HCT116 (cell line): ENCODE measurements at regions not wholly inside any gene's neighbourhood (a gene's known extent, or its start where the extent isn't known, plus 50 kb on each side); places are given as distances from the start of the nearest gene placed in this dataset.

Experiments
- ATAC-seq: fragments of 200-7000 bp; cut with Tn5 transposase; 2 replicates; pipeline ENCODE4 v1.9.1; 2020; ENCODE audit warnings: mild to moderate bottlenecking, moderate library complexity
- BruUV-seq: library from RNA; stranded (reverse); fragments of 400-500 nt; replicated peaks from 2 replicates; lab custom pipeline; 2021; lab: Mats Ljungman, UMichigan
- CTCF ChIA-PET: fragments of 300-600 bp; sonication (Branson Sonifier 250); formaldehyde crosslinking; loops from one replicate; lab custom pipeline; 2021; ENCODE audit warnings: antibody characterized with exemption; lab: Charles Lee
- POLR2A ChIA-PET: fragments of 300-600, 350-600 bp; sonication (Branson Sonifier 250); formaldehyde crosslinking; loops from one replicate; lab custom pipeline; 2021; ENCODE audit warnings: antibody characterized with exemption; lab: Charles Lee
- RAD21 ChIA-PET, 2 experiments: fragments of 300-600 bp; sonication (Branson Sonifier 250); formaldehyde crosslinking; loops; one replicate each; lab custom pipeline; 2023; ENCODE audit warnings: low total read pairs in 2 of 2; ENCODE audit not compliant: uncharacterized antibody in 2 of 2, unreplicated experiment in 2 of 2, low non-redundant PET in 1 of 2; lab: Charles Lee
- DNase-seq: peaks from one replicate; pipeline ENCODE4 v3.0.0-alpha.2; 2010; ENCODE audit warnings: low read depth, low spot score
- H2AFZ ChIP-seq: fragments of 200-600 bp; shearing (Covaris generic), sonication (generic); 2 replicates; pipeline ENCODE4 v1.6.1; 2017; ENCODE audit warnings: low read depth, mixed run types, mixed read lengths, antibody characterized with exemption, low read length; ENCODE audit not compliant: poor library complexity, severe bottlenecking
- H3K27ac ChIP-seq: 2 replicates; pipeline ENCODE4 v1.5.1; 2012; ENCODE audit warnings: low read depth, low read length
- H3K27me3 ChIP-seq: fragments of 200-600 bp; sonication (generic); 2 replicates; pipeline ENCODE4 v1.6.1; 2016; ENCODE audit warnings: mixed run types, low read length, mixed read lengths; ENCODE audit not compliant: insufficient read depth
- H3K36me3 ChIP-seq, 2 experiments: fragments of 200-500 bp in 1 of 2; fragments of 200-600 bp in 1 of 2; sonication (Bioruptor generic) in 1 of 2; sonication (generic) in 1 of 2; 2 replicates each; pipeline versions ENCODE4 v1.5.1 to v1.6.1; 2014 to 2016; ENCODE audit warnings: low read length in 2 of 2, inconsistent platforms in 1 of 2, mixed read lengths in 1 of 2, mixed run types in 1 of 2; ENCODE audit not compliant: insufficient read depth in 2 of 2, control insufficient read depth in 1 of 2
- H3K4me1 ChIP-seq, 2 experiments: fragments of 200-600 bp in 1 of 2; sonication (generic) in 1 of 2; 2 replicates each; pipeline versions ENCODE4 v1.5.1 to v1.6.1; 2012 to 2017; ENCODE audit warnings: low read length in 2 of 2, inconsistent platforms in 1 of 2, mild to moderate bottlenecking in 1 of 2, mixed read lengths in 1 of 2, mixed run types in 1 of 2, moderate library complexity in 1 of 2; ENCODE audit not compliant: insufficient read depth in 2 of 2, control insufficient read depth in 1 of 2
- H3K4me2 ChIP-seq: fragments of 200-600 bp; sonication (generic); 2 replicates; pipeline ENCODE4 v1.6.1; 2017; ENCODE audit warnings: mixed run types, low read length, mixed read lengths
- H3K4me3 ChIP-seq, 2 experiments: fragments of 200-600 bp in 1 of 2; sonication (generic) in 1 of 2; replicated peaks in 1 of 2; 2 replicates each; pipeline ENCODE4 v1.5.1; 2011 to 2016; ENCODE audit warnings: low read length in 2 of 2, control low read depth in 1 of 2, low read depth in 1 of 2, mild to moderate bottlenecking in 1 of 2, mixed read lengths in 1 of 2, mixed run types in 1 of 2
- H3K79me2 ChIP-seq: fragments of 200-600 bp; sonication (generic); 2 replicates; pipeline ENCODE4 v1.6.1; 2017; ENCODE audit warnings: mild to moderate bottlenecking, mixed run types, low read length, moderate library complexity, mixed read lengths; ENCODE audit not compliant: insufficient read depth
- H3K9ac ChIP-seq: fragments of 200-600 bp; sonication (generic); 2 replicates; pipeline ENCODE4 v1.6.1; 2016; ENCODE audit warnings: low read length, mixed read lengths
- H3K9me2 ChIP-seq: fragments of 200-600 bp; sonication (generic), shearing (Covaris generic); 2 replicates; pipeline ENCODE4 v1.6.1; 2017; ENCODE audit warnings: mixed run types, mild to moderate bottlenecking, moderate library complexity; ENCODE audit not compliant: insufficient read depth
- H3K9me3 ChIP-seq, 2 experiments: fragments of 200-500 bp in 1 of 2; fragments of 200-600 bp in 1 of 2; sonication (Bioruptor generic) in 1 of 2; sonication (generic) in 1 of 2; 2 replicates each; pipeline ENCODE4 v1.6.1; 2014 to 2017; ENCODE audit warnings: low read length in 2 of 2, mixed read lengths in 2 of 2, inconsistent platforms in 1 of 2, low read depth in 1 of 2, mild to moderate bottlenecking in 1 of 2, mixed run types in 1 of 2, moderate library complexity in 1 of 2; ENCODE audit not compliant: control insufficient read depth in 1 of 2, insufficient read depth in 1 of 2
- H4K20me1 ChIP-seq: fragments of 200-600 bp; sonication (generic), shearing (Covaris generic); 2 replicates; pipeline ENCODE4 v1.6.1; 2017; ENCODE audit warnings: mixed run types, mild to moderate bottlenecking, moderate library complexity; ENCODE audit not compliant: insufficient read depth
- CBX3 ChIP-seq: IDR thresholded peaks from 2 replicates; pipeline ENCODE4 v1.6.1; 2012; ENCODE audit warnings: low read depth
- CEBPB ChIP-seq: IDR thresholded peaks from 2 replicates; pipeline ENCODE4 v1.6.1; 2012; ENCODE audit warnings: low read depth
- CTCF ChIP-seq, 3 experiments: fragments of 200-600 bp in 1 of 3; sonication (generic) in 1 of 3; IDR thresholded peaks in 2 of 3; conservative IDR thresholded peaks in 1 of 3; 2 replicates each; pipeline ENCODE4 v1.5.1; 2012 to 2017; ENCODE audit warnings: low read depth in 2 of 3, low read length in 2 of 3, antibody characterized with exemption in 1 of 3, borderline replicate concordance in 1 of 3, control low read depth in 1 of 3, mild to moderate bottlenecking in 1 of 3, mixed read lengths in 1 of 3, mixed run types in 1 of 3, moderate library complexity in 1 of 3; ENCODE audit not compliant: insufficient read depth in 1 of 3
- EGR1 ChIP-seq: IDR thresholded peaks from 2 replicates; pipeline ENCODE4 v1.6.1; 2012; ENCODE audit warnings: low read depth
- EZH2 ChIP-seq: fragments of 200-600 bp; sonication (generic); IDR thresholded peaks from 2 replicates; pipeline ENCODE4 v1.6.1; 2017; ENCODE audit warnings: antibody characterized with exemption, mixed run types
- EZH2phosphoT487 ChIP-seq: fragments of 200-600 bp; IDR thresholded peaks from 2 replicates; pipeline ENCODE4 v1.6.1; 2018; ENCODE audit warnings: antibody characterized with exemption, borderline replicate concordance
- FOSL1 ChIP-seq: IDR thresholded peaks from 2 replicates; pipeline ENCODE4 v1.6.1; 2012; ENCODE audit warnings: low read depth
- JUND ChIP-seq: IDR thresholded peaks from 2 replicates; pipeline ENCODE4 v1.6.1; 2012
- POLR2AphosphoS5 ChIP-seq: IDR thresholded peaks from 2 replicates; pipeline ENCODE4 v1.6.1; 2011; ENCODE audit warnings: mild to moderate bottlenecking, low read depth, low read length, moderate library complexity
- RAD21 ChIP-seq: IDR thresholded peaks from 2 replicates; pipeline ENCODE4 v1.6.1; 2012; ENCODE audit warnings: low read depth, mild to moderate bottlenecking
- SIN3A ChIP-seq: IDR thresholded peaks from 2 replicates; pipeline ENCODE4 v1.6.1; 2012; ENCODE audit warnings: low read depth
- SP1 ChIP-seq: IDR thresholded peaks from 2 replicates; pipeline ENCODE4 v1.6.1; 2012; ENCODE audit warnings: low read depth
- SRF ChIP-seq: IDR thresholded peaks from 2 replicates; pipeline ENCODE4 v1.6.1; 2012; ENCODE audit warnings: low read depth
- TCF7L2 ChIP-seq: IDR thresholded peaks from 2 replicates; pipeline ENCODE4 v1.7.0; 2011; ENCODE audit warnings: borderline replicate concordance, inconsistent platforms; ENCODE audit not compliant: insufficient read depth, insufficient read length; ENCODE audit errors: extremely low read depth
- YY1 ChIP-seq: IDR thresholded peaks from 2 replicates; pipeline ENCODE4 v1.6.1; 2011; ENCODE audit warnings: low read length, low read depth, moderate library complexity, mild to moderate bottlenecking; ENCODE audit not compliant: insufficient replicate concordance; ENCODE audit errors: extremely low read depth
- ZFX ChIP-seq: fragments of 450-650 bp; IDR thresholded peaks from 2 replicates; pipeline ENCODE4 v1.6.1; 2017
- ZNF274 ChIP-seq: fragments of 200-500 bp; sonication (Bioruptor generic); IDR thresholded peaks from 2 replicates; pipeline ENCODE4 v1.6.1; 2014; ENCODE audit warnings: mild to moderate bottlenecking, low read depth, low read length, inconsistent platforms
- intact Hi-C: fragments of 100-400 bp; cut with micrococcal nuclease; formaldehyde crosslinking; loops from 2 replicates; pipeline ENCODE4 v1.10.0; 2022
- TF ChIP-seq, protein P1 (sequence below): IDR thresholded peaks from 2 replicates; pipeline ENCODE4 v1.6.1; 2012
- TF ChIP-seq, protein P2 (sequence below): IDR thresholded peaks from 2 replicates; pipeline ENCODE4 v1.6.1; 2012
- TF ChIP-seq, protein P3 (sequence below): IDR thresholded peaks from 2 replicates; pipeline ENCODE4 v1.6.1; 2012; ENCODE audit warnings: low read depth

- Histone ChIP-seq H3K9me3 (no peaks in the 10 kb centered on the region), H3K9me2 (no peaks in the 10 kb centered on the region), H2AFZ (no peak overlapping the region), H3K4me3 (no peak overlapping the region), H3K27me3 (peaks cover 3% of the 10 kb centered on the region; the same call in 1 of the 2 replicates), H3K4me2 (no peak overlapping the region), H4K20me1 (no peaks in the 10 kb centered on the region), H3K9ac (no peak overlapping the region), H3K79me2 (no peaks in the 10 kb centered on the region), H3K27ac (no peak overlapping the region), H3K36me3 (no peaks in the 10 kb centered on the region), H3K4me1 (peaks cover 0 to 4% of the 10 kb centered on the region in 2 experiments; a peak in 1 of 4 replicates)
- CTCF ChIA-PET = no interaction called here
- intact Hi-C loops = no loop called here
- TF ChIP-seq POLR2AphosphoS5 (no peak), RAD21 (no peak), CEBPB (no peak), JUND (no peak), CBX3 (no peak), SIN3A (no peak), TCF7L2 (no peak), EGR1 (no peak), SP1 (no peak), FOSL1 (no peak), EZH2 (no peak), CTCF (IDR thresholded peaks at IDR 0.05 in 2 of 3, conservative IDR thresholded peaks at IDR 0.05 in 1 of 3; ENCODE audit: borderline replicate concordance in 1 of 3, insufficient read depth in 1 of 3, low read depth in 2 of 3, low read length in 2 of 3) (no peak), EZH2phosphoT487 (no peak), ZNF274 (no peak), ZFX (no peak), YY1 (no peak), SRF (no peak)
- TF ChIP-seq, protein P1, sequence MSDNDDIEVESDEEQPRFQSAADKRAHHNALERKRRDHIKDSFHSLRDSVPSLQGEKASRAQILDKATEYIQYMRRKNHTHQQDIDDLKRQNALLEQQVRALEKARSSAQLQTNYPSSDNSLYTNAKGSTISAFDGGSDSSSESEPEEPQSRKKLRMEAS = no peak
- TF ChIP-seq, protein P2, sequence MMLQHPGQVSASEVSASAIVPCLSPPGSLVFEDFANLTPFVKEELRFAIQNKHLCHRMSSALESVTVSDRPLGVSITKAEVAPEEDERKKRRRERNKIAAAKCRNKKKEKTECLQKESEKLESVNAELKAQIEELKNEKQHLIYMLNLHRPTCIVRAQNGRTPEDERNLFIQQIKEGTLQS = no peak
- TF ChIP-seq, protein P3, sequence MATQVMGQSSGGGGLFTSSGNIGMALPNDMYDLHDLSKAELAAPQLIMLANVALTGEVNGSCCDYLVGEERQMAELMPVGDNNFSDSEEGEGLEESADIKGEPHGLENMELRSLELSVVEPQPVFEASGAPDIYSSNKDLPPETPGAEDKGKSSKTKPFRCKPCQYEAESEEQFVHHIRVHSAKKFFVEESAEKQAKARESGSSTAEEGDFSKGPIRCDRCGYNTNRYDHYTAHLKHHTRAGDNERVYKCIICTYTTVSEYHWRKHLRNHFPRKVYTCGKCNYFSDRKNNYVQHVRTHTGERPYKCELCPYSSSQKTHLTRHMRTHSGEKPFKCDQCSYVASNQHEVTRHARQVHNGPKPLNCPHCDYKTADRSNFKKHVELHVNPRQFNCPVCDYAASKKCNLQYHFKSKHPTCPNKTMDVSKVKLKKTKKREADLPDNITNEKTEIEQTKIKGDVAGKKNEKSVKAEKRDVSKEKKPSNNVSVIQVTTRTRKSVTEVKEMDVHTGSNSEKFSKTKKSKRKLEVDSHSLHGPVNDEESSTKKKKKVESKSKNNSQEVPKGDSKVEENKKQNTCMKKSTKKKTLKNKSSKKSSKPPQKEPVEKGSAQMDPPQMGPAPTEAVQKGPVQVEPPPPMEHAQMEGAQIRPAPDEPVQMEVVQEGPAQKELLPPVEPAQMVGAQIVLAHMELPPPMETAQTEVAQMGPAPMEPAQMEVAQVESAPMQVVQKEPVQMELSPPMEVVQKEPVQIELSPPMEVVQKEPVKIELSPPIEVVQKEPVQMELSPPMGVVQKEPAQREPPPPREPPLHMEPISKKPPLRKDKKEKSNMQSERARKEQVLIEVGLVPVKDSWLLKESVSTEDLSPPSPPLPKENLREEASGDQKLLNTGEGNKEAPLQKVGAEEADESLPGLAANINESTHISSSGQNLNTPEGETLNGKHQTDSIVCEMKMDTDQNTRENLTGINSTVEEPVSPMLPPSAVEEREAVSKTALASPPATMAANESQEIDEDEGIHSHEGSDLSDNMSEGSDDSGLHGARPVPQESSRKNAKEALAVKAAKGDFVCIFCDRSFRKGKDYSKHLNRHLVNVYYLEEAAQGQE = no peak
- DNase-seq (no peak), ATAC-seq (no peak)
- POLR2A ChIA-PET = no interaction called here
- no TSS peak for BruUV-seq
- RAD21 ChIA-PET = no interaction called here
These were observed 259.4 kb downstream of the TLE3 start for GRCh38 chr15:69838338-69838737.
